AG09319 (cell line): ENCODE measurements at regions not wholly inside any gene's neighbourhood (a gene's known extent, or its start where the extent isn't known, plus 50 kb on each side); places are given as distances from the start of the nearest gene placed in this dataset.

Experiments
- DNase-seq: peaks from one replicate; pipeline ENCODE4 v3.0.0-alpha.2; 2010; ENCODE audit warnings: low read depth; ENCODE audit errors: extremely low read depth
- CTCF ChIP-seq: IDR thresholded peaks from 2 replicates; pipeline ENCODE4 v1.5.1; 2011; ENCODE audit warnings: low read depth, mild to moderate bottlenecking, inconsistent platforms, low read length, moderate library complexity

GRCh38 chr5:124669956-124670721, 76.3 kb downstream of the ZNF608 start:
- no peak for DNase-seq
- no peak for TF ChIP-seq CTCF

- no peak for DNase-seq
- no peak for TF ChIP-seq CTCF
Observed at GRCh38 chr5:124669300-124669648, 77.2 kb downstream of the ZNF608 start.

- TF ChIP-seq CTCF: no peak
- no peak for DNase-seq
Observed at GRCh38 chr5:124668353-124669299, 77.8 kb downstream of the ZNF608 start.

- TF ChIP-seq CTCF: no peak
- DNase-seq: no peak
Observed at GRCh38 chr5:124665625-124666024, 80.8 kb downstream of the ZNF608 start.

- no peak for DNase-seq
- TF ChIP-seq CTCF: no peak
Observed at GRCh38 chr5:124665035-124665434, 81.4 kb downstream of the ZNF608 start.

GRCh38 chr5:124664287-124664686, 82.2 kb downstream of the ZNF608 start:
- TF ChIP-seq CTCF: no peak
- DNase-seq: no peak

- no peak for TF ChIP-seq CTCF
- no peak for DNase-seq
Observed at GRCh38 chr5:124663101-124663506, 83.3 kb downstream of the ZNF608 start.
